Gastrocnemius medialis (tissue), 4 donors: ENCODE measurements at regions not wholly inside any gene's neighbourhood (a gene's known extent, or its start where the extent isn't known, plus 50 kb on each side); places are given as distances from the start of the nearest gene placed in this dataset.

ENCODE experiments used
- POLR2A ChIP-seq, 2 donors: fragments of 450-650 bp; IDR thresholded peaks; one replicate each; pipeline ENCODE4 v1.6.1; 2017; ENCODE audit warnings: antibody characterized with exemption in 2 of 2, mild to moderate bottlenecking in 2 of 2, moderate library complexity in 2 of 2
- TF ChIP-seq, protein P1 (sequence below), 5 experiments: fragments of 450-650 bp in 3 of 5; fragments of 200-600 bp in 2 of 5; sonication (generic) in 2 of 5; IDR thresholded peaks in 4 of 5; conservative IDR thresholded peaks in 1 of 5; 1 replicate in 4 of 5; 2 replicates in 1 of 5; pipeline ENCODE4 v1.5.1; 2016 to 2019; ENCODE audit warnings: antibody characterized with exemption in 5 of 5, mild to moderate bottlenecking in 3 of 5, moderate library complexity in 3 of 5

DNA sequence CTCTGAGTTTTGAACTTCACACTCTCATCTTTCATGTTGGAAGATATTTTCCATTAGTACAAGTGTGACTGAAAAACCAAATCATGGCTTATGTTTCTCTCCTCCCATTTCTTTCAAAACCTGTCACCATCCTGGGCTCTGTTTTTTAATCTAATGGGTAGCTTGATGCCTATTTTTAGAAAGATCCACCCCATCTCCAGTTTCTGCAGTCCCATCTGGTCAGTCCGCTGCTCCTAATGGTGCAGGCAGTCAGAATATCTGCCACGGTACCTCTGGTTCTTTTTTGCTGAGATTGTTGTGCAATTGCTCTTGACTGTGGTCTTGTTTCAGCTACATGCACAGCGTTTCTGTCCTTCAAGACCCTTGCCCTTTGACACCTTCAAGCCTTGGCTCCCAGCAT, 240.9 kb upstream of the CADM2 start:
- TF ChIP-seq, protein P1, sequence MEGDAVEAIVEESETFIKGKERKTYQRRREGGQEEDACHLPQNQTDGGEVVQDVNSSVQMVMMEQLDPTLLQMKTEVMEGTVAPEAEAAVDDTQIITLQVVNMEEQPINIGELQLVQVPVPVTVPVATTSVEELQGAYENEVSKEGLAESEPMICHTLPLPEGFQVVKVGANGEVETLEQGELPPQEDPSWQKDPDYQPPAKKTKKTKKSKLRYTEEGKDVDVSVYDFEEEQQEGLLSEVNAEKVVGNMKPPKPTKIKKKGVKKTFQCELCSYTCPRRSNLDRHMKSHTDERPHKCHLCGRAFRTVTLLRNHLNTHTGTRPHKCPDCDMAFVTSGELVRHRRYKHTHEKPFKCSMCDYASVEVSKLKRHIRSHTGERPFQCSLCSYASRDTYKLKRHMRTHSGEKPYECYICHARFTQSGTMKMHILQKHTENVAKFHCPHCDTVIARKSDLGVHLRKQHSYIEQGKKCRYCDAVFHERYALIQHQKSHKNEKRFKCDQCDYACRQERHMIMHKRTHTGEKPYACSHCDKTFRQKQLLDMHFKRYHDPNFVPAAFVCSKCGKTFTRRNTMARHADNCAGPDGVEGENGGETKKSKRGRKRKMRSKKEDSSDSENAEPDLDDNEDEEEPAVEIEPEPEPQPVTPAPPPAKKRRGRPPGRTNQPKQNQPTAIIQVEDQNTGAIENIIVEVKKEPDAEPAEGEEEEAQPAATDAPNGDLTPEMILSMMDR (IDR thresholded peaks at IDR 0.05 in 4 of 5, conservative IDR thresholded peaks at IDR 0.05 in 1 of 5), result no peak
- no peak for TF ChIP-seq POLR2A (IDR thresholded peaks at IDR 0.05)
